ENCODE measurements at regions not wholly inside any gene's neighbourhood (a gene's known extent, or its start where the extent isn't known, plus 50 kb on each side); places are given as distances from the start of the nearest gene placed in this dataset.

DNA sequence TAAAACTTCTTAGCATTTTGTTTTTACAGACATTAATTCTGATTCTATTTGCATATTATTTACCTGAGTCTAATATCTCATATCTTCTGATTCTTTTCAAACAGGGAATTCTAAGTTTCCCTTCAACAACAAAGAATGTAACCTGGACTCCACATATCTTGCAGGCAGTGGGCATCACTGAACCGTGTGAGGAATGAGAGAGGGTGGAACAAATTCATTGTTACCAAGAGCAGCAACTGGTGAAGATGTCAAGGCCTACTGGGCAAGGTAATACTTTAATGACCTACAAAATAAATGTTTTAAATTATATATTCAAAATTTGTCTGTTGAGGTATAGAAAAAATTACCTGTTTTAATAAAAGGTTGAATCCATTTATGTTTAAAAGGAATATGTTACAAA, 455.3 kb upstream of the TUSC1 start:
- no peak for TF ChIP-seq POLR2A (IDR thresholded peaks at IDR 0.05)
- TF ChIP-seq, protein P1, sequence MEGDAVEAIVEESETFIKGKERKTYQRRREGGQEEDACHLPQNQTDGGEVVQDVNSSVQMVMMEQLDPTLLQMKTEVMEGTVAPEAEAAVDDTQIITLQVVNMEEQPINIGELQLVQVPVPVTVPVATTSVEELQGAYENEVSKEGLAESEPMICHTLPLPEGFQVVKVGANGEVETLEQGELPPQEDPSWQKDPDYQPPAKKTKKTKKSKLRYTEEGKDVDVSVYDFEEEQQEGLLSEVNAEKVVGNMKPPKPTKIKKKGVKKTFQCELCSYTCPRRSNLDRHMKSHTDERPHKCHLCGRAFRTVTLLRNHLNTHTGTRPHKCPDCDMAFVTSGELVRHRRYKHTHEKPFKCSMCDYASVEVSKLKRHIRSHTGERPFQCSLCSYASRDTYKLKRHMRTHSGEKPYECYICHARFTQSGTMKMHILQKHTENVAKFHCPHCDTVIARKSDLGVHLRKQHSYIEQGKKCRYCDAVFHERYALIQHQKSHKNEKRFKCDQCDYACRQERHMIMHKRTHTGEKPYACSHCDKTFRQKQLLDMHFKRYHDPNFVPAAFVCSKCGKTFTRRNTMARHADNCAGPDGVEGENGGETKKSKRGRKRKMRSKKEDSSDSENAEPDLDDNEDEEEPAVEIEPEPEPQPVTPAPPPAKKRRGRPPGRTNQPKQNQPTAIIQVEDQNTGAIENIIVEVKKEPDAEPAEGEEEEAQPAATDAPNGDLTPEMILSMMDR (IDR thresholded peaks at IDR 0.05) = no peak
